GM23248 (cell line): ENCODE measurements at regions not wholly inside any gene's neighbourhood (a gene's known extent, or its start where the extent isn't known, plus 50 kb on each side); places are given as distances from the start of the nearest gene placed in this dataset.

Experiments used
- EZH2 ChIP-seq: fragments of 200-600 bp; sonication (generic); IDR thresholded peaks from 2 replicates; pipeline ENCODE4 v1.6.1; 2018; ENCODE audit warnings: antibody characterized with exemption, mild to moderate bottlenecking; ENCODE audit not compliant: insufficient read depth, poor library complexity, severe bottlenecking
- EZH2phosphoT487 ChIP-seq: fragments of 200-600 bp; sonication (generic); IDR thresholded peaks from 2 replicates; pipeline ENCODE4 v1.6.1; 2018; ENCODE audit warnings: antibody characterized with exemption, moderate library complexity, mild to moderate bottlenecking, low read depth; ENCODE audit not compliant: insufficient read depth

DNA sequence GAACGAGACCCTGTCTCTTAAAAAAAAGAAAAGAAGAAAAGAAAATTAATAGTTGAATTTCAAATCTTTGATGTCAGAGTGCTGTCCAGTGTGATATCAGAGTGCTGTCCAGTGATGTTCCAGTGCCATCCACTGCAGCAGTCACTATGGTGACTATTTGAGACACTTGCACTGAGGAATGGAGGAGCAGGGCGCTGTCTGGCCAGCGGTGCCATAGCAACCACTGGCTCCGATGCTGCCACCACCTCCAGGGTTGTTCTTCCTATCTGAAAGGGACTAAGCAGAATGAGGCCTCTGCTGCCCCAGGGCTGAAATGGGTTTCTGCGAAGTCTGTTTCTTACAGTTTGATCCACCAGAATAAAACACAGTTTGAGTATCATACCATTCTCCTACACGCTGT lies 272.9 kb downstream of the NUAK1 start:
- no peak for TF ChIP-seq EZH2
- no peak for TF ChIP-seq EZH2phosphoT487
